Psoas muscle (tissue), 7 donors: ENCODE measurements at regions not wholly inside any gene's neighbourhood (a gene's known extent, or its start where the extent isn't known, plus 50 kb on each side); places are given as distances from the start of the nearest gene placed in this dataset.
"Not testable (repeated sequence)": the region's sequence is repeated elsewhere in the genome, so short reads cannot be mapped to it uniquely, and the experiment has no call there.

Experiments used
- ATAC-seq, 4 donors: fragments of 200-7000 bp; cut with Tn5 transposase; one replicate each; pipeline ENCODE4 v1.9.1; 2020; ENCODE audit warnings: moderate library complexity in 3 of 4, mild to moderate bottlenecking in 2 of 4
- DNase-seq, 2 donors: peaks; one replicate each; pipeline ENCODE4 v3.0.0-alpha.2; 2020
- H3K27ac ChIP-seq: fragments of 200-600 bp; one replicate; pipeline ENCODE4 v1.8.0; 2022
- H3K27me3 ChIP-seq, 3 donors: fragments of 200-600 bp in 1 of 3; one replicate each; pipeline versions ENCODE4 v1.6.1 to v1.8.0; 2013 to 2022; ENCODE audit warnings: low read length in 2 of 3, mild to moderate bottlenecking in 2 of 3, moderate library complexity in 1 of 3; ENCODE audit not compliant: insufficient read depth in 3 of 3
- H3K36me3 ChIP-seq, 2 donors: fragments of 200-600 bp in 1 of 2; one replicate each; pipeline versions ENCODE4 v1.6.1 to v1.8.0; 2013 to 2022; ENCODE audit warnings: low read depth in 1 of 2, mild to moderate bottlenecking in 1 of 2, moderate library complexity in 1 of 2; ENCODE audit not compliant: insufficient read depth in 1 of 2
- H3K4me1 ChIP-seq: fragments of 200-600 bp; one replicate; pipeline ENCODE4 v1.8.0; 2022
- H3K4me3 ChIP-seq: fragments of 200-600 bp; one replicate; pipeline ENCODE4 v1.8.0; 2022; ENCODE audit warnings: mild to moderate bottlenecking
- H3K9me3 ChIP-seq: fragments of 200-600 bp; one replicate; pipeline ENCODE4 v1.8.0; 2022
- CTCF ChIP-seq: fragments of 200-600 bp; IDR thresholded peaks from one replicate; pipeline ENCODE4 v1.8.0; 2022; ENCODE audit warnings: antibody characterized with exemption
- WGBS, 3 donors: extraction: QIAGEN DNeasy Blood & Tissue Kit; methylation state at CpG; one replicate each; pipeline versions ENCODE4 v1.1.6 to v1.1.7; 2013; 5-methylcytosine and 5-hydroxymethylcytosine counted together
- intact Hi-C, 2 donors: fragments of 100-400 bp; cut with DNase I; formaldehyde crosslinking; loops; one replicate each; pipeline versions ENCODE4 v1.11.0 to v1.14.2; 2022
- donor health status: healthy with polysubstance abuse.
- donor health status: DM: no; HTN: no; CAD: no; lungs with moderate emphysema.
- donor health status: Bipolar disorder and iron deficiency.
- donor health status: healthy.
- donor health status: DM: yes; HTN: yes; CAD: no.
- donor health status: DM: no; HTN: no; CAD: no.
- donor health status: DM: yes; HTN: yes; CAD: no.

- DNase-seq (no peak), ATAC-seq (no peak)
- intact Hi-C loops, result no loop called here
- no peak overlapping the region for H3K4me3 ChIP-seq
- H3K27ac ChIP-seq, result no peak overlapping the region
- no peak for TF ChIP-seq CTCF
- H3K4me1 ChIP-seq, result no peaks in the 10 kb centered on the region
- H3K27me3 ChIP-seq, result no peaks in the 10 kb centered on the region
- H3K9me3 ChIP-seq, result no peaks in the 10 kb centered on the region
- no peaks in the 10 kb centered on the region for H3K36me3 ChIP-seq
Measured at GRCh38 chr3:78096488-78097255, 1056.8 kb downstream of the ROBO2 start.

- ATAC-seq (no peak), DNase-seq (no peak)
- Histone ChIP-seq H3K27me3 (no peaks in the 10 kb centered on the region), H3K27ac (no peak overlapping the region), H3K4me3 (no peak overlapping the region), H3K9me3 (no peaks in the 10 kb centered on the region), H3K4me1 (no peaks in the 10 kb centered on the region), H3K36me3 (no peaks in the 10 kb centered on the region)
- intact Hi-C loops, result no loop called here
- no peak for TF ChIP-seq CTCF
- 95 to 98% (median 95%) methylated on average over 2 of the region's 2 CpGs for WGBS, 3 donors
Measured at GRCh38 chr3:78098367-78098766, 1058.5 kb downstream of the ROBO2 start.

- Histone ChIP-seq H3K36me3 (no peaks in the 10 kb centered on the region), H3K9me3 (no peaks in the 10 kb centered on the region), H3K4me3 (no peak overlapping the region), H3K4me1 (no peaks in the 10 kb centered on the region), H3K27me3 (no peaks in the 10 kb centered on the region), H3K27ac (no peak overlapping the region)
- TF ChIP-seq CTCF, result no peak
- intact Hi-C loops, result no loop called here
- WGBS, 3 donors, result 28 to 47% (median 29%) methylated on average over 3 of the region's 3 CpGs
- DNase-seq (no peak), ATAC-seq (no peak)
Measured at GRCh38 chr3:78101384-78101783, 1061.5 kb downstream of the ROBO2 start.

- H3K27me3 ChIP-seq, H3K36me3 ChIP-seq, ATAC-seq, DNase-seq, H3K27ac ChIP-seq, H3K4me1 ChIP-seq, H3K9me3 ChIP-seq, intact Hi-C loops, H3K4me3 ChIP-seq: not testable (repeated sequence)
- 95 to 98% (median 98%) methylated on average over 25 to 31 of the region's 31 CpGs for WGBS, 3 donors
Measured at GRCh38 chr3:78108269-78108961, 1068.5 kb downstream of the ROBO2 start.

- intact Hi-C loops, result no loop called here
- DNase-seq, result no peak
Measured at GRCh38 chr3:78112291-78113010, 1072.6 kb downstream of the ROBO2 start.

More at GRCh38 chr3:78112291-78113010, 1072.6 kb downstream of the ROBO2 start:
- TF ChIP-seq CTCF, result no peak
- H3K4me3 ChIP-seq, result no peak overlapping the region
- H3K27ac ChIP-seq, result no peak overlapping the region
- 84 to 87% (median 86%) methylated on average over 5 of the region's 5 CpGs for WGBS, 3 donors
- ATAC-seq, result no peak
- H3K36me3 ChIP-seq, result no peaks in the 10 kb centered on the region
- H3K27me3 ChIP-seq, result no peaks in the 10 kb centered on the region
- H3K4me1 ChIP-seq, result no peaks in the 10 kb centered on the region
- no peaks in the 10 kb centered on the region for H3K9me3 ChIP-seq
